ENCODE measurements at regions not wholly inside any gene's neighbourhood (a gene's known extent, or its start where the extent isn't known, plus 50 kb on each side); places are given as distances from the start of the nearest gene placed in this dataset.

GRCh38 chr7:50834031-50834535 is 51.4 kb upstream of the GRB10 start:
- 50% methylated on average over 1 of the region's 1 CpG for WGBS (ENCODE audit: low lambda C conversion rate)
- Histone ChIP-seq H3K9me3 (no peaks in the 10 kb centered on the region), H3K27me3 (ENCODE audit: insufficient read depth) (no peaks in the 10 kb centered on the region), H3K4me1 (ENCODE audit: control insufficient read depth in 1 of 2, insufficient read depth in 2 of 2, low read depth in 1 of 2, low read length in 1 of 2) (peaks cover 0 to 15% of the 10 kb centered on the region in 2 experiments; a peak in 2 of 4 replicates), H3K9ac (peak overlapping the region; percentile 44; the same call in 1 of the 2 replicates), H3K4me3 (ENCODE audit: low read depth in 2 of 2, low read length in 1 of 2) (no peak overlapping the region), H3K79me2 (ENCODE audit: insufficient read depth) (no peaks in the 10 kb centered on the region), H3K27ac (ENCODE audit: low read depth in 2 of 2, low read length in 1 of 2) (peak overlapping the region in 1 of 2 experiments; percentile 84; a peak in 2 of 4 replicates), H4K20me1 (ENCODE audit: insufficient read depth) (no peaks in the 10 kb centered on the region), H3K36me3 (replicated peaks in 1 of 2; ENCODE audit: control insufficient read depth in 1 of 2, insufficient read depth in 2 of 2, low read length in 1 of 2) (no peaks in the 10 kb centered on the region), H3K4me2 (peak overlapping the region; percentile 52; the same call in 1 of the 2 replicates), H2AFZ (ENCODE audit: low read depth) (0 out of 2 replicates have a peak overlapping the region, but pooled peaks have one; percentile 45), H3K9me2 (no peaks in the 10 kb centered on the region), H3F3A (replicated peaks; ENCODE audit: insufficient read depth) (peaks cover 34% of the 10 kb centered on the region)
- no peak for DNase-seq
- ChIA-PET CTCF (no interaction called here), POLR2A (no interaction called here)
- no peak for TF ChIP-seq RFX5 (IDR thresholded peaks at IDR 0.05; ENCODE audit: low read length)
- no peak for TF ChIP-seq TCF12 (IDR thresholded peaks at IDR 0.05)
- TF ChIP-seq USF2 (IDR thresholded peaks at IDR 0.05; ENCODE audit: borderline replicate concordance, low read depth, low read length): no peak
- no peak for TF ChIP-seq EP300 (IDR thresholded peaks at IDR 0.05; ENCODE audit: borderline replicate concordance in 1 of 2, low read depth in 1 of 2, low read length in 1 of 2)
- no peak for TF ChIP-seq FOXM1 (IDR thresholded peaks at IDR 0.05; ENCODE audit: low read depth)
- TF ChIP-seq FOSL2 (IDR thresholded peaks at IDR 0.05; ENCODE audit: borderline replicate concordance, low read depth): no peak
- TF ChIP-seq RXRA (IDR thresholded peaks at IDR 0.05; ENCODE audit: borderline replicate concordance, low read depth): no peak
- TF ChIP-seq SIN3A (IDR thresholded peaks at IDR 0.05; ENCODE audit: borderline replicate concordance, low read depth, low read length): no peak
- no peak for TF ChIP-seq RAD21 (IDR thresholded peaks at IDR 0.05; ENCODE audit: low read length)
- TF ChIP-seq ELF1 (IDR thresholded peaks at IDR 0.05): no peak
- no peak for TF ChIP-seq IRF3 (IDR thresholded peaks at IDR 0.05; ENCODE audit: low read depth, low read length)
- TF ChIP-seq EZH2phosphoT487 (IDR thresholded peaks at IDR 0.05; ENCODE audit: borderline replicate concordance, low read depth): no peak
- TF ChIP-seq SMC3 (IDR thresholded peaks at IDR 0.05; ENCODE audit: low read depth, low read length): no peak
- no peak for TF ChIP-seq REST (IDR thresholded peaks at IDR 0.05; ENCODE audit: low read depth, low read length)

All from SK-N-SH (cell line).